ENCODE measurements at regions not wholly inside any gene's neighbourhood (a gene's known extent, or its start where the extent isn't known, plus 50 kb on each side); places are given as distances from the start of the nearest gene placed in this dataset.
A peak's percentile ranks its signal among the peaks of the same experiment; 100 is the strongest.
"Not testable (repeated sequence)": the region's sequence is repeated elsewhere in the genome, so short reads cannot be mapped to it uniquely, and the experiment has no call there.

- WGBS: 79% methylated on average over 2 of the region's 2 CpGs
- Histone ChIP-seq H3K27ac (ENCODE audit: low read length) (no peak overlapping the region), H3K9me3 (ENCODE audit: control insufficient read depth, low read length) (no peaks in the 10 kb centered on the region), H3K27me3 (ENCODE audit: control insufficient read depth, insufficient read depth) (no peaks in the 10 kb centered on the region), H3K4me1 (ENCODE audit: control insufficient read depth, insufficient read depth, low read length) (peaks cover 3% of the 10 kb centered on the region), H3K4me3 (ENCODE audit: low read length) (no peak overlapping the region)
- DNase-seq (no peak), ATAC-seq (no peak)
- intact Hi-C loops (cut with DNase I): no loop called here
Measured at GRCh38 chr2:37795938-37796337, 124.5 kb upstream of the CDC42EP3 start.

GRCh38 chr2:37796481-37796880 is 125.0 kb upstream of the CDC42EP3 start:
- no peaks in the 10 kb centered on the region for H3K9me3 ChIP-seq (ENCODE audit: control insufficient read depth, low read length)
- no peak for ATAC-seq
- H3K4me3 ChIP-seq (ENCODE audit: low read length): no peak overlapping the region
- no peak for DNase-seq
- 91% methylated on average over 4 of the region's 4 CpGs for WGBS
- H3K27ac ChIP-seq (ENCODE audit: low read length): no peak overlapping the region
- intact Hi-C loops (cut with DNase I): no loop called here
- no peaks in the 10 kb centered on the region for H3K27me3 ChIP-seq (ENCODE audit: control insufficient read depth, insufficient read depth)
- H3K4me1 ChIP-seq (ENCODE audit: control insufficient read depth, insufficient read depth, low read length): peaks cover 3% of the 10 kb centered on the region

GRCh38 chr2:37797081-37797480 is 125.6 kb upstream of the CDC42EP3 start:
- no peaks in the 10 kb centered on the region for H3K27me3 ChIP-seq (ENCODE audit: control insufficient read depth, insufficient read depth)
- H3K4me3 ChIP-seq (ENCODE audit: low read length): no peak overlapping the region
- DNase-seq (no peak), ATAC-seq (no peak)
- 64% methylated on average over 3 of the region's 3 CpGs for WGBS
- H3K27ac ChIP-seq (ENCODE audit: low read length): no peak overlapping the region
- intact Hi-C loops (cut with DNase I): no loop called here
- H3K9me3 ChIP-seq (ENCODE audit: control insufficient read depth, low read length): no peaks in the 10 kb centered on the region
- H3K4me1 ChIP-seq (ENCODE audit: control insufficient read depth, insufficient read depth, low read length): peaks cover 3% of the 10 kb centered on the region

- Histone ChIP-seq H3K4me3 (ENCODE audit: low read length) (no peak overlapping the region), H3K27me3 (ENCODE audit: control insufficient read depth, insufficient read depth) (no peaks in the 10 kb centered on the region), H3K9me3 (ENCODE audit: control insufficient read depth, low read length) (no peaks in the 10 kb centered on the region), H3K4me1 (ENCODE audit: control insufficient read depth, insufficient read depth, low read length) (peaks cover 3% of the 10 kb centered on the region), H3K27ac (ENCODE audit: low read length) (no peak overlapping the region)
- intact Hi-C loops (cut with DNase I): no loop called here
- DNase-seq (no peak), ATAC-seq (no peak)
Measured at GRCh38 chr2:37798315-37799005, 126.6 kb upstream of the RMDN2 start.

- H3K4me1 ChIP-seq (ENCODE audit: control insufficient read depth, insufficient read depth, low read length): no peaks in the 10 kb centered on the region
- no peaks in the 10 kb centered on the region for H3K9me3 ChIP-seq (ENCODE audit: control insufficient read depth, low read length)
- intact Hi-C loops (cut with DNase I): no loop called here
- H3K27ac ChIP-seq (ENCODE audit: low read length): no peak overlapping the region
- no peak for DNase-seq
- no peak overlapping the region for H3K4me3 ChIP-seq (ENCODE audit: low read length)
- 95% methylated on average over 2 of the region's 2 CpGs for WGBS
- H3K27me3 ChIP-seq (ENCODE audit: control insufficient read depth, insufficient read depth): no peaks in the 10 kb centered on the region
- no peak for ATAC-seq
Measured at GRCh38 chr2:37800176-37800858, 124.8 kb upstream of the RMDN2 start.

- no peaks in the 10 kb centered on the region for H3K9me3 ChIP-seq (ENCODE audit: control insufficient read depth, low read length)
- H3K27me3 ChIP-seq (ENCODE audit: control insufficient read depth, insufficient read depth): no peaks in the 10 kb centered on the region
- DNase-seq (no peak), ATAC-seq (no peak)
- no peak overlapping the region for H3K4me3 ChIP-seq (ENCODE audit: low read length)
- H3K4me1 ChIP-seq (ENCODE audit: control insufficient read depth, insufficient read depth, low read length): no peaks in the 10 kb centered on the region
- intact Hi-C loops (cut with DNase I): no loop called here
- WGBS: 63% methylated on average over 4 of the region's 4 CpGs
- no peak overlapping the region for H3K27ac ChIP-seq (ENCODE audit: low read length)
Measured at GRCh38 chr2:37802211-37802752, 122.8 kb upstream of the RMDN2 start.

GRCh38 chr2:37802899-37803379 is 122.1 kb upstream of the RMDN2 start:
- intact Hi-C loops (cut with DNase I): no loop called here
- ATAC-seq: no peak

GRCh38 chr2:37806004-37806403 is 119.1 kb upstream of the RMDN2 start:
- H3K9me3 ChIP-seq (ENCODE audit: control insufficient read depth, low read length); H3K27me3 ChIP-seq (ENCODE audit: control insufficient read depth, insufficient read depth); ATAC-seq; intact Hi-C loops (cut with DNase I); H3K4me3 ChIP-seq (ENCODE audit: low read length); H3K27ac ChIP-seq (ENCODE audit: low read length); H3K4me1 ChIP-seq (ENCODE audit: control insufficient read depth, insufficient read depth, low read length); DNase-seq: not testable (repeated sequence)
- WGBS: 75% methylated on average over 2 of the region's 2 CpGs

More at GRCh38 chr2:37802899-37803379, 122.1 kb upstream of the RMDN2 start:
- Histone ChIP-seq H3K4me3 (ENCODE audit: low read length) (no peak overlapping the region), H3K9me3 (ENCODE audit: control insufficient read depth, low read length) (no peaks in the 10 kb centered on the region), H3K4me1 (ENCODE audit: control insufficient read depth, insufficient read depth, low read length) (no peaks in the 10 kb centered on the region), H3K27ac (ENCODE audit: low read length) (no peak overlapping the region), H3K27me3 (ENCODE audit: control insufficient read depth, insufficient read depth) (no peaks in the 10 kb centered on the region)
- DNase-seq: no peak

GRCh38 chr2:37809525-37809924 is 115.6 kb upstream of the RMDN2 start:
- no peaks in the 10 kb centered on the region for H3K4me1 ChIP-seq (ENCODE audit: control insufficient read depth, insufficient read depth, low read length)
- intact Hi-C loops (cut with DNase I): no loop called here
- no peak overlapping the region for H3K27ac ChIP-seq (ENCODE audit: low read length)
- H3K4me3 ChIP-seq (ENCODE audit: low read length): no peak overlapping the region
- WGBS: 17% methylated on average over 1 of the region's 1 CpG
- ATAC-seq: peak; percentile 48 to 58
- no peaks in the 10 kb centered on the region for H3K9me3 ChIP-seq (ENCODE audit: control insufficient read depth, low read length)
- peak in 1 of 3 donors; percentile 81 for DNase-seq
- H3K27me3 ChIP-seq (ENCODE audit: control insufficient read depth, insufficient read depth): no peaks in the 10 kb centered on the region

GRCh38 chr2:37809931-37810570 is 115.0 kb upstream of the RMDN2 start:
- Histone ChIP-seq H3K27me3 (ENCODE audit: control insufficient read depth, insufficient read depth) (no peaks in the 10 kb centered on the region), H3K9me3 (ENCODE audit: control insufficient read depth, low read length) (no peaks in the 10 kb centered on the region), H3K4me1 (ENCODE audit: control insufficient read depth, insufficient read depth, low read length) (no peaks in the 10 kb centered on the region), H3K4me3 (ENCODE audit: low read length) (no peak overlapping the region), H3K27ac (ENCODE audit: low read length) (no peak overlapping the region)
- DNase-seq: no peak
- intact Hi-C loops (cut with DNase I): no loop called here
- WGBS: 48% methylated on average over 2 of the region's 2 CpGs
- ATAC-seq: no peak

- H3K27ac ChIP-seq (ENCODE audit: low read length): no peak overlapping the region
- intact Hi-C loops (cut with DNase I): no loop called here
- no peak for ATAC-seq
- H3K4me3 ChIP-seq (ENCODE audit: low read length): no peak overlapping the region
- no peaks in the 10 kb centered on the region for H3K27me3 ChIP-seq (ENCODE audit: control insufficient read depth, insufficient read depth)
- H3K9me3 ChIP-seq (ENCODE audit: control insufficient read depth, low read length): no peaks in the 10 kb centered on the region
- no peak for DNase-seq
- 70% methylated on average over 1 of the region's 1 CpG for WGBS
- no peaks in the 10 kb centered on the region for H3K4me1 ChIP-seq (ENCODE audit: control insufficient read depth, insufficient read depth, low read length)
Measured at GRCh38 chr2:37812414-37812813, 112.7 kb upstream of the RMDN2 start.
